ENCODE measurements at regions not wholly inside any gene's neighbourhood (a gene's known extent, or its start where the extent isn't known, plus 50 kb on each side); places are given as distances from the start of the nearest gene placed in this dataset.
"Not testable (repeated sequence)": the region's sequence is repeated elsewhere in the genome, so short reads cannot be mapped to it uniquely, and the experiment has no call there.

DNA sequence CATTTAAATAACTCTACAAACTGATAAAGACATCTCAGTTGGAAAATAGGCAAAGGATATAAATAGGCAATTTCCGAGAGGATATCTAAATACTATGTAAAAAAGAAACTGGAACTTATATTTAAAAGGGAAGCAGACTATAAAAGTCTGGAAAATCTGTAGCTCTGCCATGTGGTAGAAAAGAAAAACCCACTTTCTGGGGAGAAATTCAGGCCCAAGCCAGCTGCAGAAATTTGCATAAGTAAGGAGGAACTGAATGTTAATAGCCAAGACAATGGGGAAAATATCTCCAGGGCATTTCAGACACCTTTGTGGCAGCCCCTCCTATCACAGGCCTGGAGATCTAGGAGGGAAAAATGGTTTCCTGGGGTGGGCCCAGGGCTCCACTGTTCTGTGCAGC is 97.8 kb upstream of the ZBED5 start:
- no peaks in the 10 kb centered on the region for H3K27me3 ChIP-seq (replicated peaks; ENCODE audit: control insufficient read depth, insufficient read depth, low read length)
- no peak for TF ChIP-seq CTCF (IDR thresholded peaks at IDR 0.05; ENCODE audit: insufficient read depth, low read length, poor library complexity, severe bottlenecking)
- no peak overlapping the region for H3K4me3 ChIP-seq (replicated peaks; ENCODE audit: low read depth, low read length)
- DNase-seq (ENCODE audit: extremely low read depth, insufficient read length), result no peak
- no peaks in the 10 kb centered on the region for H3K36me3 ChIP-seq (ENCODE audit: control insufficient read depth, insufficient read depth, low read length)

DNA sequence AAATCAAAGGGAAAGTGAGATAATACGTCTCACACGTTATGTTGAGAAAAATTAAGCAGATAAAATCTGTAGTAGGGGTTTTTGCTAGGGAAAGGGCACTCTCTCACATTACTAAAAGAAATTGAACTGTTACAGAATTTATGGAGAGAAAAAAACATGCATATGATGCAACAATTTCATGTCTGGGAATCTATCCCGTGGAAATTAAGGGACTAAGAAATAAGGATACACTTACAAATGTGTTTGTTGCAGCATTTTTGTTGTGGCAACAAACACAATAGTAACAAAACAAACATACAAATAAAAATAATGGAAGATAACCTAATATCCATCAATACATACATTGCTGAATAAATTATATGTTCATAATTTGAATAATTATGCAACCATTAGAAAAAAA is 96.3 kb upstream of the ZBED5 start:
- no peak for DNase-seq (ENCODE audit: extremely low read depth, insufficient read length)
- Histone ChIP-seq H3K4me3 (replicated peaks; ENCODE audit: low read depth, low read length) (no peak overlapping the region), H3K27me3 (replicated peaks; ENCODE audit: control insufficient read depth, insufficient read depth, low read length) (no peaks in the 10 kb centered on the region), H3K36me3 (ENCODE audit: control insufficient read depth, insufficient read depth, low read length) (no peaks in the 10 kb centered on the region)
- TF ChIP-seq CTCF (IDR thresholded peaks at IDR 0.05; ENCODE audit: insufficient read depth, low read length, poor library complexity, severe bottlenecking), result no peak

GRCh38 chr11:10952872-10953271 is 95.0 kb upstream of the ZBED5 start:
- Histone ChIP-seq H3K27me3 (replicated peaks; ENCODE audit: control insufficient read depth, insufficient read depth, low read length) (no peaks in the 10 kb centered on the region), H3K4me3 (replicated peaks; ENCODE audit: low read depth, low read length) (no peak overlapping the region), H3K36me3 (ENCODE audit: control insufficient read depth, insufficient read depth, low read length) (no peaks in the 10 kb centered on the region)
- no peak for TF ChIP-seq CTCF (IDR thresholded peaks at IDR 0.05; ENCODE audit: insufficient read depth, low read length, poor library complexity, severe bottlenecking)
- DNase-seq (ENCODE audit: extremely low read depth, insufficient read length), result no peak

- not testable (repeated sequence) for H3K27me3 ChIP-seq (replicated peaks; ENCODE audit: control insufficient read depth, insufficient read depth, low read length); H3K36me3 ChIP-seq (ENCODE audit: control insufficient read depth, insufficient read depth, low read length); DNase-seq (ENCODE audit: extremely low read depth, insufficient read length); H3K4me3 ChIP-seq (replicated peaks; ENCODE audit: low read depth, low read length)
Measured at GRCh38 chr11:10947935-10948334, 90.1 kb upstream of the ZBED5 start.

GRCh38 chr11:10946072-10946471 is 88.2 kb upstream of the ZBED5 start:
- TF ChIP-seq CTCF (IDR thresholded peaks at IDR 0.05; ENCODE audit: insufficient read depth, low read length, poor library complexity, severe bottlenecking), result no peak
- DNase-seq (ENCODE audit: extremely low read depth, insufficient read length), result no peak
- no peaks in the 10 kb centered on the region for H3K36me3 ChIP-seq (ENCODE audit: control insufficient read depth, insufficient read depth, low read length)
- no peak overlapping the region for H3K4me3 ChIP-seq (replicated peaks; ENCODE audit: low read depth, low read length)
- no peaks in the 10 kb centered on the region for H3K27me3 ChIP-seq (replicated peaks; ENCODE audit: control insufficient read depth, insufficient read depth, low read length)

GRCh38 chr11:10945196-10945595 is 87.3 kb upstream of the ZBED5 start:
- DNase-seq (ENCODE audit: extremely low read depth, insufficient read length), result no peak
- no peak for TF ChIP-seq CTCF (IDR thresholded peaks at IDR 0.05; ENCODE audit: insufficient read depth, low read length, poor library complexity, severe bottlenecking)

More at GRCh38 chr11:10945196-10945595, 87.3 kb upstream of the ZBED5 start:
- Histone ChIP-seq H3K36me3 (ENCODE audit: control insufficient read depth, insufficient read depth, low read length) (no peaks in the 10 kb centered on the region), H3K27me3 (replicated peaks; ENCODE audit: control insufficient read depth, insufficient read depth, low read length) (0 out of 2 replicates have a peak, but pooled peaks cover 3% of the 10 kb centered on the region), H3K4me3 (replicated peaks; ENCODE audit: low read depth, low read length) (no peak overlapping the region)
